Stimulated activated naive CD8-positive, alpha-beta T cell treated with anti-CD3 and anti-CD28 coated beads, Interleukin-15, Interleukin-2, amounts not matched to agents 100 ng/mL and 50 ng/mL, for 24 hours (primary cell): ENCODE measurements at regions not wholly inside any gene's neighbourhood (a gene's known extent, or its start where the extent isn't known, plus 50 kb on each side); places are given as distances from the start of the nearest gene placed in this dataset.
"Not testable (repeated sequence)": the region's sequence is repeated elsewhere in the genome, so short reads cannot be mapped to it uniquely, and the experiment has no call there.

Experiments used
- H3K27ac Mint-ChIP-seq: one replicate; pipeline ENCODE4 v1.8.0; 2021; ENCODE audit warnings: mild to moderate bottlenecking, mixed read lengths
- H3K27me3 Mint-ChIP-seq: one replicate; pipeline ENCODE4 v1.8.0; 2021; ENCODE audit warnings: mixed read lengths
- H3K36me3 Mint-ChIP-seq: one replicate; pipeline ENCODE4 v1.8.0; 2021; ENCODE audit warnings: low read depth, mixed read lengths
- H3K4me1 Mint-ChIP-seq: one replicate; pipeline ENCODE4 v1.8.0; 2021; ENCODE audit warnings: low read depth, mixed read lengths
- H3K4me3 Mint-ChIP-seq: one replicate; pipeline ENCODE4 v1.8.0; 2021; ENCODE audit warnings: mild to moderate bottlenecking, mixed read lengths
- H3K9me3 Mint-ChIP-seq: one replicate; pipeline ENCODE4 v1.8.0; 2021; ENCODE audit warnings: mixed read lengths

- H3K9me3 Mint-ChIP-seq = no peaks in the 10 kb centered on the region
- no peak overlapping the region for H3K27ac Mint-ChIP-seq
- H3K27me3 Mint-ChIP-seq = no peaks in the 10 kb centered on the region
- H3K36me3 Mint-ChIP-seq = no peaks in the 10 kb centered on the region
- H3K4me1 Mint-ChIP-seq = no peaks in the 10 kb centered on the region
- H3K4me3 Mint-ChIP-seq = no peak overlapping the region
Measured at GRCh38 chr3:153545471-153545870, 383.4 kb downstream of the RAP2B start.

GRCh38 chr3:153547970-153548369, 385.9 kb downstream of the RAP2B start:
- H3K27me3 Mint-ChIP-seq = no peaks in the 10 kb centered on the region
- H3K36me3 Mint-ChIP-seq = no peaks in the 10 kb centered on the region
- H3K27ac Mint-ChIP-seq = no peak overlapping the region
- H3K9me3 Mint-ChIP-seq = no peaks in the 10 kb centered on the region
- peaks cover 3% of the 10 kb centered on the region for H3K4me1 Mint-ChIP-seq
- H3K4me3 Mint-ChIP-seq = no peak overlapping the region

DNA sequence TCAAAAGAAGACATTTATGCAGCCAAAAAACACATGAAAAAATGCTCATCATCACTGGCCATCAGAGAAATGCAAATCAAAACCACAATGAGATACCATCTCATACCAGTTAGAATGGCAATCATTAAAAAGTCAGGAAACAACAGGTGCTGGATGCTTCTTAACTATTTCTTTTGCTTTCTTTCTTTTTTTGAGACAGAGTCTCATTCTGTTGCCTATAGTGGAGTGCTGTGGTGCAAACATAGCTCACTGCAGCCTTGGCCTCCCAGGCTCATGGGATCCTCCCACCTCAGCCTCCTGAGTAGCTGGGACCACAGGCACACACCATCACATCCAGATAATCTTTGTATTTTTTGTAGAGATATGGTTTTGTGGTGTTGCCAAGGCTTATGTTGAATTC, 387.7 kb downstream of the RAP2B start:
- H3K4me1 Mint-ChIP-seq, H3K4me3 Mint-ChIP-seq, H3K27ac Mint-ChIP-seq, H3K36me3 Mint-ChIP-seq, H3K9me3 Mint-ChIP-seq, H3K27me3 Mint-ChIP-seq: not testable (repeated sequence)

- H3K36me3 Mint-ChIP-seq = no peaks in the 10 kb centered on the region
- no peaks in the 10 kb centered on the region for H3K9me3 Mint-ChIP-seq
- H3K27ac Mint-ChIP-seq = no peak overlapping the region
- H3K27me3 Mint-ChIP-seq = no peaks in the 10 kb centered on the region
- peaks cover 11% of the 10 kb centered on the region for H3K4me1 Mint-ChIP-seq
- no peak overlapping the region for H3K4me3 Mint-ChIP-seq
Measured at GRCh38 chr3:153551536-153552285, 389.7 kb downstream of the RAP2B start.

- Mint-ChIP-seq H3K4me3 (no peak overlapping the region), H3K4me1 (peaks cover 11% of the 10 kb centered on the region), H3K27me3 (no peaks in the 10 kb centered on the region), H3K27ac (no peak overlapping the region), H3K9me3 (peaks cover 3% of the 10 kb centered on the region), H3K36me3 (no peaks in the 10 kb centered on the region)
Measured at GRCh38 chr3:153552887-153553604, 391.0 kb downstream of the RAP2B start.

GRCh38 chr3:153553605-153553945, 391.5 kb downstream of the RAP2B start:
- Mint-ChIP-seq H3K4me1 (peaks cover 11% of the 10 kb centered on the region), H3K27ac (no peak overlapping the region), H3K27me3 (no peaks in the 10 kb centered on the region), H3K36me3 (no peaks in the 10 kb centered on the region), H3K4me3 (no peak overlapping the region), H3K9me3 (peaks cover 9% of the 10 kb centered on the region)

- Mint-ChIP-seq H3K36me3 (no peaks in the 10 kb centered on the region), H3K4me1 (peaks cover 11% of the 10 kb centered on the region), H3K27me3 (no peaks in the 10 kb centered on the region), H3K27ac (no peak overlapping the region), H3K4me3 (no peak overlapping the region), H3K9me3 (peaks cover 22% of the 10 kb centered on the region)
Measured at GRCh38 chr3:153555919-153556318, 393.9 kb downstream of the RAP2B start.

- peaks cover 40% of the 10 kb centered on the region for H3K9me3 Mint-ChIP-seq
- not testable (repeated sequence) for H3K4me3 Mint-ChIP-seq, H3K27me3 Mint-ChIP-seq, H3K27ac Mint-ChIP-seq, H3K36me3 Mint-ChIP-seq, H3K4me1 Mint-ChIP-seq
Measured at GRCh38 chr3:153559366-153559765, 397.3 kb downstream of the RAP2B start.

GRCh38 chr3:153567011-153567410, 405.0 kb downstream of the RAP2B start:
- peaks cover 15% of the 10 kb centered on the region for H3K9me3 Mint-ChIP-seq
- no peak overlapping the region for H3K4me3 Mint-ChIP-seq

GRCh38 chr3:153567556-153567955, 405.5 kb downstream of the RAP2B start:
- no peak overlapping the region for H3K27ac Mint-ChIP-seq
- H3K27me3 Mint-ChIP-seq = no peaks in the 10 kb centered on the region
- H3K9me3 Mint-ChIP-seq = peaks cover 12% of the 10 kb centered on the region
- peaks cover 6% of the 10 kb centered on the region for H3K36me3 Mint-ChIP-seq
- no peak overlapping the region for H3K4me3 Mint-ChIP-seq
- H3K4me1 Mint-ChIP-seq = no peaks in the 10 kb centered on the region

More at GRCh38 chr3:153567011-153567410, 405.0 kb downstream of the RAP2B start:
- Mint-ChIP-seq H3K36me3 (peaks cover 6% of the 10 kb centered on the region), H3K4me1 (no peaks in the 10 kb centered on the region), H3K27ac (no peak overlapping the region), H3K27me3 (no peaks in the 10 kb centered on the region)

DNA sequence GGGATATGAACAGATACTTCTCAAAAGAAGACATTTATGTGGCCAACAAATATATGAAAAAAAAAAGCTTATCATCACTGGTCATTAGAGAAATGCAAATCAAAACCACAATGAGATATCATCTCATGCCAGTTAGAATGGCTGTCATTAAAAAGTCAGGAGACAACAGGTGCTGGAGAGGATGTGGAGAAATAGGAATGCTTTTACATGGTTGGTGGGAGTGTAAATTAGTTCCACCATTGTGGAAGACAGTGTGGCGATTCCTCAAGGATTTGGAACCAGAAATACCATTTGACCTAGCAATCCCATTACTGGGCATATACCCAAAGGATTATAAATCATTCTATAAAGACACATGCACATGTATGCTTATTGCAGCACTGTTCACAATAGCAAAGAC, 408.5 kb downstream of the RAP2B start:
- H3K27ac Mint-ChIP-seq, H3K4me1 Mint-ChIP-seq, H3K27me3 Mint-ChIP-seq, H3K9me3 Mint-ChIP-seq, H3K4me3 Mint-ChIP-seq, H3K36me3 Mint-ChIP-seq: not testable (repeated sequence)

DNA sequence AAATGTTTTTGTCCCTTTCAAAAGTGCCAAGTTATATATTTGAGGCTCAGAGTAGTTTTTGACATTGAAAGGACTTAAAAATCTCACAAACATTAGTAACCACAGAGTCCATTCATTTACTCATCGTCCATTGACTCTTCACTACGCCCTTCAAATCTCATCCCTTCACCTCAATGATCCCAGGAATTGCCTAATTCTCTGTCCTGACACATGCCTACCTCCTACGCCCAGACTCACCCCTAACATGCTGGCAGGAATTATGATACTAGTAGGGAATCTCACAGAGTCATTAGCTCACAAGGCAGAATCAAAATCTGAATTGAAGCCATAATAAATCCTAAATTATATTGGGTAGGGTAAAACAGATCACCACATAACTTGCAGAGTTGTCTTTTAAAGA, 410.1 kb downstream of the RAP2B start:
- Mint-ChIP-seq H3K4me1 (peaks cover 5% of the 10 kb centered on the region), H3K4me3 (no peak overlapping the region), H3K27me3 (no peaks in the 10 kb centered on the region), H3K9me3 (no peaks in the 10 kb centered on the region), H3K27ac (no peak overlapping the region), H3K36me3 (no peaks in the 10 kb centered on the region)

DNA sequence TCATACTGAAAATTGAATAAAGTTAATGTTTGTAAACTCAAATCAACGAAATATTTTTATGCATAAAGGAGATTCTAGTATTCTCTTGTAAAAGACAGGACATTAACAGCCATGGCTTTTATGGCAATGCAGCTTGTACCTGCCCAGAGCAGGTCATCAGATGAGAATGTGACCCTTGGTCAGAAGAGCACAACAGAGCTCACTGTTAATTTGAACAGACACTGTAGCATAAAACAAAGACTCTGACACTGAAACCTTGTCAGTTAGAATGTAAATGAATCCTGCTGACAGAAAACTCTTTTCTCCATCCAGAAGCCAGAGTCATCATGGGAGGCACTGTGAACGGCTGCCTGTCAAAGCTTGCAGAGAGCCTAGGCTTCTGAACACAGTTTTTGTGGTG, 410.6 kb downstream of the RAP2B start:
- H3K4me3 Mint-ChIP-seq = no peak overlapping the region
- H3K27ac Mint-ChIP-seq = no peak overlapping the region
- peaks cover 6% of the 10 kb centered on the region for H3K4me1 Mint-ChIP-seq
- no peaks in the 10 kb centered on the region for H3K9me3 Mint-ChIP-seq
- H3K36me3 Mint-ChIP-seq = no peaks in the 10 kb centered on the region
- H3K27me3 Mint-ChIP-seq = no peaks in the 10 kb centered on the region

DNA sequence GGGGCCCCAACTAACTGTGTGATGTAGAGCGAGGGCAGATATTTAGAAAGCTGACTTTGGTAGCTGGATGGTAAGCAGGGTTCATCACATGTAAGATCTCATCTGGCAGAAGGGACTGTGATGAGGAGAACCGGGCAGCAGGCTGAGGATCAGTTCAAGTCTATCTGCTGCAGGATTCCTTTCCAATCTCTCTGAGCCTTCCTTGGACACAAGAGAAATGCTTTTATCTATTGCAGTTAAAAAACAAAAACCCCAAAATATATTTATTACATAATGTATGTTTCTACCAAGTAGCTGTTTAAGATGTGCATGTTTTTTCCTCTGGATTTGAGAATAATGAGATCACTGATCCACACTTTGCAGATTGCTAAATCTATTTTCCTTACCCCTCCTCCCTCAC, 411.5 kb downstream of the RAP2B start:
- H3K27ac Mint-ChIP-seq = no peak overlapping the region
- H3K27me3 Mint-ChIP-seq = no peaks in the 10 kb centered on the region
- peaks cover 6% of the 10 kb centered on the region for H3K4me1 Mint-ChIP-seq
- H3K36me3 Mint-ChIP-seq = no peaks in the 10 kb centered on the region
- H3K9me3 Mint-ChIP-seq = no peaks in the 10 kb centered on the region
- no peak overlapping the region for H3K4me3 Mint-ChIP-seq

GRCh38 chr3:153574445-153574844, 412.4 kb downstream of the RAP2B start:
- H3K4me1 Mint-ChIP-seq = peaks cover 6% of the 10 kb centered on the region
- H3K9me3 Mint-ChIP-seq = no peaks in the 10 kb centered on the region
- H3K27ac Mint-ChIP-seq = no peak overlapping the region
- no peak overlapping the region for H3K4me3 Mint-ChIP-seq
- H3K36me3 Mint-ChIP-seq = no peaks in the 10 kb centered on the region
- no peaks in the 10 kb centered on the region for H3K27me3 Mint-ChIP-seq
